ENCODE measurements at regions not wholly inside any gene's neighbourhood (a gene's known extent, or its start where the extent isn't known, plus 50 kb on each side); places are given as distances from the start of the nearest gene placed in this dataset.

GRCh38 chr11:111148121-111148520 is 97.4 kb upstream of the POU2AF2 start:
- intact Hi-C loops (cut with micrococcal nuclease): no loop called here

GRCh38 chr11:111137846-111138245 is 107.7 kb upstream of the POU2AF2 start:
- intact Hi-C loops (cut with micrococcal nuclease): no loop called here

GRCh38 chr11:111135778-111136570 is 109.6 kb upstream of the POU2AF2 start:
- intact Hi-C loops (cut with micrococcal nuclease): no loop called here

- intact Hi-C loops (cut with micrococcal nuclease): no loop called here
Observed at GRCh38 chr11:111135101-111135500, 110.4 kb upstream of the POU2AF2 start.

- intact Hi-C loops (cut with micrococcal nuclease): no loop called here
Observed at GRCh38 chr11:111128076-111128870, 117.3 kb upstream of the POU2AF2 start.

- intact Hi-C loops (cut with micrococcal nuclease): no loop called here
Observed at GRCh38 chr11:111124724-111125123, 120.8 kb upstream of the POU2AF2 start.

- intact Hi-C loops (cut with micrococcal nuclease): no loop called here
Observed at GRCh38 chr11:111123463-111124398, 121.8 kb upstream of the POU2AF2 start.

- intact Hi-C loops (cut with micrococcal nuclease): no loop called here
Observed at GRCh38 chr11:111120696-111121302, 124.7 kb upstream of the POU2AF2 start.

- intact Hi-C loops (cut with micrococcal nuclease): no loop called here
Observed at GRCh38 chr11:111120161-111120560, 125.4 kb upstream of the POU2AF2 start.

- intact Hi-C loops (cut with micrococcal nuclease): no loop called here
Observed at GRCh38 chr11:111119751-111120150, 125.8 kb upstream of the POU2AF2 start.

GRCh38 chr11:111115890-111116289 is 129.6 kb upstream of the POU2AF2 start:
- intact Hi-C loops (cut with micrococcal nuclease): no loop called here

GRCh38 chr11:111114091-111114490 is 131.4 kb upstream of the POU2AF2 start:
- intact Hi-C loops (cut with micrococcal nuclease): no loop called here

GRCh38 chr11:111112614-111113013 is 132.9 kb upstream of the POU2AF2 start:
- intact Hi-C loops (cut with micrococcal nuclease): no loop called here

- intact Hi-C loops (cut with micrococcal nuclease): no loop called here
Observed at GRCh38 chr11:111107501-111107900, 138.0 kb upstream of the POU2AF2 start.

- intact Hi-C loops (cut with micrococcal nuclease): no loop called here
Observed at GRCh38 chr11:111106641-111107040, 138.9 kb upstream of the POU2AF2 start.

- intact Hi-C loops (cut with micrococcal nuclease): no loop called here
Observed at GRCh38 chr11:111105566-111105965, 140.0 kb upstream of the POU2AF2 start.

GRCh38 chr11:111104185-111104584 is 141.3 kb upstream of the POU2AF2 start:
- intact Hi-C loops (cut with micrococcal nuclease): no loop called here

GRCh38 chr11:111101881-111102280 is 143.6 kb upstream of the POU2AF2 start:
- intact Hi-C loops (cut with micrococcal nuclease): no loop called here

- intact Hi-C loops (cut with micrococcal nuclease): no loop called here
Observed at GRCh38 chr11:111099028-111099713, 146.4 kb upstream of the POU2AF2 start.

- intact Hi-C loops (cut with micrococcal nuclease): no loop called here
Observed at GRCh38 chr11:111098091-111098490, 147.4 kb upstream of the POU2AF2 start.
